DMS153 treated with DMSO at 0.1 percent for 48 hours (cell line): ENCODE measurements at regions not wholly inside any gene's neighbourhood (a gene's known extent, or its start where the extent isn't known, plus 50 kb on each side); places are given as distances from the start of the nearest gene placed in this dataset.

Experiments used
- DNase-seq: peaks from one replicate; lab custom pipeline; 2025; ENCODE audit not compliant: unreplicated experiment; lab: John Stamatoyannopoulos, UW

- no peak for DNase-seq
Observed at GRCh38 chr1:175894581-175894980, 151.2 kb upstream of the TNR start.

GRCh38 chr1:175893192-175893591 is 149.8 kb upstream of the TNR start:
- DNase-seq: no peak

GRCh38 chr1:175892686-175893085 is 149.3 kb upstream of the TNR start:
- DNase-seq: no peak

- no peak for DNase-seq
Observed at GRCh38 chr1:175891783-175892309, 148.5 kb upstream of the TNR start.

- DNase-seq: no peak
Observed at GRCh38 chr1:175890958-175891357, 147.6 kb upstream of the TNR start.

- no peak for DNase-seq
Observed at GRCh38 chr1:175889848-175890247, 146.5 kb upstream of the TNR start.

GRCh38 chr1:175888996-175889395 is 145.6 kb upstream of the TNR start:
- DNase-seq: no peak

GRCh38 chr1:175887981-175888428 is 144.6 kb upstream of the TNR start:
- peak; percentile 64 for DNase-seq

- no peak for DNase-seq
Observed at GRCh38 chr1:175887521-175887920, 144.1 kb upstream of the TNR start.

- DNase-seq: no peak
Observed at GRCh38 chr1:175885326-175885725, 141.9 kb upstream of the TNR start.

GRCh38 chr1:175884369-175884768 is 141.0 kb upstream of the TNR start:
- DNase-seq: no peak

- no peak for DNase-seq
Observed at GRCh38 chr1:175882192-175882591, 138.8 kb upstream of the TNR start.

GRCh38 chr1:175881246-175881976 is 138.0 kb upstream of the TNR start:
- peak; percentile 28 for DNase-seq

GRCh38 chr1:175878775-175879174 is 135.4 kb upstream of the TNR start:
- DNase-seq: no peak

GRCh38 chr1:175877939-175878737 is 134.7 kb upstream of the TNR start:
- no peak for DNase-seq

GRCh38 chr1:175875556-175875955 is 132.2 kb upstream of the TNR start:
- DNase-seq: no peak

- DNase-seq: no peak
Observed at GRCh38 chr1:175874081-175874480, 130.7 kb upstream of the TNR start.

- no peak for DNase-seq
Observed at GRCh38 chr1:175873290-175873935, 130.0 kb upstream of the TNR start.

GRCh38 chr1:175872588-175872987 is 129.2 kb upstream of the TNR start:
- no peak for DNase-seq

GRCh38 chr1:175871647-175872046 is 128.3 kb upstream of the TNR start:
- DNase-seq: no peak

- DNase-seq: no peak
Observed at GRCh38 chr1:175870217-175870616, 126.8 kb upstream of the TNR start.

GRCh38 chr1:175866776-175867175 is 123.4 kb upstream of the TNR start:
- no peak for DNase-seq
